H1 (cell line): ENCODE measurements at regions not wholly inside any gene's neighbourhood (a gene's known extent, or its start where the extent isn't known, plus 50 kb on each side); places are given as distances from the start of the nearest gene placed in this dataset.
A peak's percentile ranks its signal among the peaks of the same experiment; 100 is the strongest.

ENCODE experiments used
- ASH2L ChIP-seq: fragments of 200-600, 300-600 bp; sonication (generic); IDR thresholded peaks from one replicate; pipeline ENCODE4 v1.7.1; 2017; ENCODE audit warnings: low read length
- CTCF ChIP-seq, 3 experiments: IDR thresholded peaks; 1 replicate in 2 of 3; 2 replicates in 1 of 3; pipeline versions ENCODE4 v1.5.1 to v1.6.1; 2011; ENCODE audit warnings: low read length in 3 of 3, mild to moderate bottlenecking in 3 of 3, inconsistent platforms in 2 of 3, low read depth in 1 of 3, moderate library complexity in 1 of 3; ENCODE audit not compliant: insufficient read depth in 1 of 3; ENCODE audit errors: control extremely low read depth in 1 of 3

- TF ChIP-seq CTCF (IDR thresholded peaks at IDR 0.05; ENCODE audit: control extremely low read depth in 1 of 3, insufficient read depth in 1 of 3, low read depth in 1 of 3, low read length in 3 of 3) (peak; percentile 55 to 93 (median 84)), ASH2L (no peak)
These were observed 62.9 kb upstream of the CTIF start (continued) for GRCh38 chr18:48475635-48476549.
